ENCODE measurements at regions not wholly inside any gene's neighbourhood (a gene's known extent, or its start where the extent isn't known, plus 50 kb on each side); places are given as distances from the start of the nearest gene placed in this dataset.

GRCh38 chr18:76594966-76595365 is 99.9 kb upstream of the ZNF516 start:
- no peak for DNase-seq

GRCh38 chr18:76593843-76594242 is 98.8 kb upstream of the ZNF516 start:
- no peak for DNase-seq

GRCh38 chr18:76592981-76593381 is 97.9 kb upstream of the ZNF516 start:
- DNase-seq = no peak

- no peak for DNase-seq
Measured at GRCh38 chr18:76592096-76592495, 97.1 kb upstream of the ZNF516 start.

GRCh38 chr18:76589866-76590265 is 94.8 kb upstream of the ZNF516 start:
- DNase-seq = no peak

GRCh38 chr18:76589316-76589715 is 94.3 kb upstream of the ZNF516 start:
- no peak for DNase-seq

GRCh38 chr18:76588601-76589226 is 93.7 kb upstream of the ZNF516 start:
- DNase-seq = no peak

- DNase-seq = no peak
Measured at GRCh38 chr18:76587879-76588271, 92.8 kb upstream of the ZNF516 start.

GRCh38 chr18:76587147-76587878 is 92.3 kb upstream of the ZNF516 start:
- DNase-seq = no peak

GRCh38 chr18:76584414-76585310 is 89.6 kb upstream of the ZNF516 start:
- DNase-seq = no peak

- no peak for DNase-seq
Measured at GRCh38 chr18:76581261-76581660, 86.2 kb upstream of the ZNF516 start.

GRCh38 chr18:76580288-76580962 is 85.4 kb upstream of the ZNF516 start:
- no peak for DNase-seq

- DNase-seq = no peak
Measured at GRCh38 chr18:76579301-76579695, 84.3 kb upstream of the ZNF516 start.

- DNase-seq = no peak
Measured at GRCh38 chr18:76578571-76579300, 83.7 kb upstream of the ZNF516 start.

- DNase-seq = peak; percentile 3
Measured at GRCh38 chr18:76573325-76574025, 78.4 kb upstream of the ZNF516 start.

- no peak for DNase-seq
Measured at GRCh38 chr18:76572518-76573247, 77.6 kb upstream of the ZNF516 start.

GRCh38 chr18:76571689-76572088 is 76.6 kb upstream of the ZNF516 start:
- no peak for DNase-seq

- DNase-seq = no peak
Measured at GRCh38 chr18:76570856-76571255, 75.8 kb upstream of the ZNF516 start.

GRCh38 chr18:76569644-76570419 is 74.8 kb upstream of the ZNF516 start:
- no peak for DNase-seq

GRCh38 chr18:76568731-76569130 is 73.7 kb upstream of the ZNF516 start:
- no peak for DNase-seq

All from CD4-positive, alpha-beta T cell treated with Interleukin-21 for 1 hour (primary cell).